HG03159 (cell line): ENCODE measurements at regions not wholly inside any gene's neighbourhood (a gene's known extent, or its start where the extent isn't known, plus 50 kb on each side); places are given as distances from the start of the nearest gene placed in this dataset.
"Not testable (repeated sequence)": the region's sequence is repeated elsewhere in the genome, so short reads cannot be mapped to it uniquely, and the experiment has no call there.

Source experiments
- ATAC-seq: cut with Tn5 transposase; IDR thresholded peaks from one replicate; pipeline ENCODE4 v1.9.1; 2021; ENCODE audit warnings: mild to moderate bottlenecking, moderate library complexity; ENCODE audit not compliant: unreplicated experiment

DNA sequence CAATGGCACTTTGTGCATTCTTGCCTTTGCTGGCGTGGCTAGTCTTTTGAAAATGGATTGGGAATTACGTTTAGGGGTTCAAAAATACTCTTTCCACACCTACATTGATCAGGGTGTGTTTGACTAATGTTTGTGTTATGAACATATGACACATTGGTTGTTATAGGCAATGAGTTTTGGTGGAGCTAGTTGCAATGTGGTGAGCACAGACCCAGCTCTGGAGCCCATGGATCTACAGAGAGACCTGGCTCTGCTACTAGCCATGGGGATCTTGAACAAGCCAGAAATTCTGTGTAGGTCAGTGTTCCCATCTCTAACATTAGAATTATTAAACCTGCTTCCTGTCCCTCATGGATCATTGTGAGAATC, 222.4 kb upstream of the UBL3 start:
- ATAC-seq, result no peak

DNA sequence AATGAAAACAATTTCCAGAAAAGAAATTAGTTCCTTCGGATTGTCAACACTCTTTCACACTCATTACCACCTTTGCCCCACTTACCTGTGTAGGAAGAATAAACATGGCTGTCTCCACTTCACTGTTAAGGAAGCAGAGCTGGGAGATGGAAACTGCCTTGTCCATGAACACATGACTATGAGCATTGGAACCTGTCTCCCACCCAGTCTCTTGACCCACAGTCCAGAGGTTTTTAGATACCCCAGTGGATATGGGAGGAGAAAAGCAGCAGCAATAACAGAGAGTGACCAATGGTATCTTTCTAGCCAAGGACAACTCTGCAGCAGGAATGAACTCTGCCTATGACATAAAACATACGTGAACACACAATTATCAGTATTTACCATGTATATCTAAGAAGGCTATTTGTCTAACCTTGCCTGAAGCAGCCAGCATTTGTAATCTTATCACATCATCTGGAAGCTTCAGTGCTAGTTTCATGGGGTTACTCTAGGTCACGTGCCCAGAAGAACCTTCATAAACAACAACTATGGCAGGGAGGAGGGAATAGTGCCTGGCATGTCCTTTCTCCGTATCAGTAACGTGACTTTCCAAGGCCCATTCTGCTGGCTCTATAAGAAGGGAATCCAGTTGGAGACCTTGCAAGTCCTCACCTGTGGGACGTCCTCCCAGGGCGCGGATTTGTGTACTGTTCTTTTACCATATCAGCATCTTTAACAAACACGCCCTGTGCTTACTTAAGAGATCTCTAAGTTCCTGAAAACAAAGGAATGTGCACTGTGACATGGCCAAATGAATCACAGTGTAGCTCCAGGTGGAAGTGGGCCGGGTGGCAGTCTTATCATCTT, 221.8 kb upstream of the UBL3 start:
- ATAC-seq, result no peak

DNA sequence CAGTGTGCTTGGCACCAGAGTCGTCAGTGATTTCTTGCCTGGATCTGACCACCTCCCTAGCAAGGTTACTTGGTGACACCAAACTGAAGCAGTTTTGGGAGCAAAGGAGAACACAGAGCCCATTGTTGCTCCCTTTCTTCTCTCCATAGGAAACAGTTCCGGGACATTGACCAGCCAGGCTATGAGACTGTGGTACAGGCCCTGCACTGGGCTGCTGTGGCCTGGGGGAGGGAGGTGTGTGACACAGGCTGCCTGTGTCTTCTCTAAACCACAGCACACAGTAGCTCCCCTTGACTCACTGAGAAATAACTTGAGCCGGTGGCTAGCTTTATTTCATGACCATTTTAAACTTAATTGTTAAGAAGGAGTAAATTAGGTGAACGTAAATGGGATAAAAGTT, 214.8 kb upstream of the UBL3 start:
- ATAC-seq, result no peak

DNA sequence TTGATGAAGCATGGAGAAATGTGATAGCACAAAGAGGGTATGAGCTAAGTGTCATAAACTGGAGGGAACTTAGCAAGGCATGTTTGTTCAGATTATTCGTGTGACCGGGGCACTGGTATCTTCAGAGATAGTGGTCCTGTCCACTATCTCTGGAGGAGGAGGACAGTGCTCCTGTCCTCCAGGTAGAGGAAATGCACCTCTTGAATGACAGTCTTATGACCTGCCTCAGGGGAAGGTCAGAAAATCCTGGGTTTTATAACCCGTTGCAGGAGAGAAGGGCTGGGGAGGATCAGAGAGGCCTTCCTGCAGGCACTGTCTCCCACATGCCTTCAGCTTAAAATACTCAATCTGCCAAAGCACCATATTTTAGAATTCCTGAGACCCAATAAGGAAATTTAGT, 213.5 kb upstream of the UBL3 start:
- ATAC-seq, result no peak

DNA sequence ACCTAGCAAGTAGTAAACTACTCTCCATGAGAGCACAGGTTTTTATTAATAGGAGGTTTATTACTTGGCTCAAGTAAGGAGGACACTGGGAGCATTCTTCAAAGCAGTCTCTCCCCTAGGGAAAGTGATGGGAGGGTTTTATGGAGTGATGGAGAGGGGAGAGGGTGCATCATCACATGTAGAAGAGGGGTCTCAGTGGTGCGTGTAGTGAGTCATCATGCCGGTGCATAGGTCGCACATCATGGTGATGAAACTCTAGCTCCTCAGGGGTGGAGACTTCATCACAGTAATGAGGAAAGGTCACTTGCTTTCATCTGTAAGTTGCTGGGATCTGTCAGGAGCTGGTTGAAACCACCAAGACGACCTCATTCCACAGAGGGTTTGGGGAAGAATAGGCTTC, 210.8 kb upstream of the UBL3 start:
- ATAC-seq, result no peak

DNA sequence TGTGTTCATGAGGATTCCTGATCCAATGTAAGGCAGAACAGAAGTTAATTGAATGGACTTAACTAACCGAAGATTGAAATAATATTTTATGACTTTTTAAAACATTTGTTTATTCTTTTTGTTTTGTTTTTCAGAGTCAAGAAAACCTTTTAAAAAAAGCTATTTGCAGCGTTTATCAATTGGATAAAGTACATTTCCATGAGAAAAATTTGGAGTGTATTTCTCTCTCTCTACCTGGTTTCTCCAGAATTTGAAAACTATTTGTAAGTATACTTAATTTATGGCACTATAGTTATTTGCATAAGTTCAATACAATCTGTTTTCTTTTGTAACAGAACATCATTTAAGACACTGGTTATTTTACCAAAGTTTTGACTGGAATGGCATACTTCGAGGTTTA, 208.0 kb upstream of the UBL3 start:
- ATAC-seq, result no peak

DNA sequence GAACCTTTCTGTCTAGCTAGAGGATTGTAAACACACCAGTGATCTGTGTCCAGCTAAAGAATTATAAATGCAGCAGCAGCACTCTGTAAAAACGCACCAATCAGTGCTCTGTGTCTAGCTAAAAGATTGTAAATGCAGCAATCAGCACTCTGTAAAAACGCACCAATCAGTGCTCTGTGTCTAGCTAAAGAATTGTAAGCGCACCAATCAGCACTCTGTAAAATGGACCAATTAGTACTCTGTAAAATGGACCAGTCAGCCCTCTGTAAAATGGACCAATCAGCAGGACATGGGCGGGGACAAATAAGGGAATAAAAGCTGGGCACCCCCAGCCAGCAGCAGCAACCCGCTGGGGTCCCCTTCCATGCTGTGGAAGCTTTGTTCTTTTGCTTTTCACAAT, 204.1 kb upstream of the UBL3 start:
- not testable (repeated sequence) for ATAC-seq

DNA sequence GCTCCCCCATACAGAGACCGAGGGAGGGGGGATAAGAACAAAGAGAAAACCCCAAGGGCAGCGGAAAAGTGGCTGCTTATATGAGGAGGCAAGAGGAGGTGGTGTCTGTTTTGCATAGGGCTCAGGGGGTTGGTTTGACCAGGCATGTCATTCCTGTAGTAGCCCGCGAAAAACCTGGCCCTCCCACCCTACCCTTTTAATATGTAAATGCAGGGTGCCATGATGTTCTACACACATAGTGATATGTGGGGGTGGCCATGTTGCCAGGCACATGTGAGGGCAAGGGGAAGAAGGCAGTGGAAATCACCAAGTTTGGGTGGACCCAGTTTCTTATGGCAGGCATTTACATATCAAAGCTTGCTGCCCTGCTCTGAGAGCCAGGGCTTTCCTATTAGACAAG, 203.5 kb upstream of the UBL3 start:
- no peak for ATAC-seq

DNA sequence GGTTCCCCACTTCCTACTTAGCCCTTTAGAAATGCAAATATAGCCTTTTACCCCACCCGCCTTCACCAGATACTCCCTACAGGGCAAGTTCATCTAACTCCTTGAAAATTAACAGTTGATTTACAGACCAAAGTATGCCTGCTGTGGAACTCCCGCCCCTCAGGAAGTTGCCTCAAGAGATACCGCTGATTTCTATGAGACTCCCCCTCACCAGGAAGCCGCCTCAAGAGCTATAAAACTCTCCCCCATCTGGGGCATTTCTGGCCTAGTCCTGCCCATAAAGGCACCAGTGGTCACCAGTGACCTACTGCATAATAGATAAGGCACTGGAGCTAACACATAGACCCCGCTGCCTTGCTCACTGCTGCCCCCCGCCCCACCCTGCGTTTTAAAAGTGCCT, 201.7 kb upstream of the UBL3 start:
- ATAC-seq, result no peak

DNA sequence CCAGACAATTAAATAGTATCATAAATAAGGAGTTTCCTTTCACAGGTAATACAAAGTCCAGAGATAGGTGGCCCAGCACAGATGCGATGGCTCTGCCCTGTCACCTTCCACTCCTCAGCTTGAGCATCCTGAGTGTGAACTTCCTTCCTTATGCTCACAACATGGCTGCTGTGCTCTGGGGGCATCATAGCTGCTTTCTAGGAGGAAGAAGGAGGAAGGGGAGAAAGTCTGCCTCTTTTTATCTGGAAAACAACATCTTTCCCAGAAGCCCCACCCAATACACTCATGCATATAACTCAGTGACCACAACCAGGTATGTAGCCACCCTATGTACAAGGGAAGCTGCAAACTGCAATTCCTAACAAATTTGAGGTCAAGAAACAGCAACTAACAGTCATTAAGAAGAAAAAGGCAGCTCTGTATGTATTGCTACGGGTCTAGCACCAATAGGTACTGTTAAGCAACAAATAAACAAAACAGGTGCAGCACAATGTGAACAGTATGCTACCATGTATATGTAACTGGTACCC, 201.2 kb upstream of the UBL3 start:
- no peak for ATAC-seq

DNA sequence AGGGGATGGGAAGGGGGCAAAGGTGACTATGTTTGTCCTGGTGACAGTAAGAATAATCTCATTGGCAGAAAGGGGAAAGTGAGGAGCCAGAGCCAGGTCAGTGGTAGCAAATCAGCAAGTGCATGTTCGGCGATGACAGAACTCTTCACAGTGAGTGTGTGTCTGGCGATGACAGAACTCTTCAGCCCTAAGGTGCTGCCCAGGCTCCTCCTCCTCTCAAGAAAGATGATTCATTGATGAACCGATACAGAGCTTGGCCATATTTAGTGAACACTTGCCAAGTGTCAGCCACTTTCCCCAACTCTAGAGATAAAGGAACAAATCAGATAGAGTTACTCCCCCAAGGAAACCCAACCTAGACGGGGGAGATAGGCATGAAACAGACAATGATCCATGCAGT, 199.3 kb upstream of the UBL3 start:
- ATAC-seq, result no peak

DNA sequence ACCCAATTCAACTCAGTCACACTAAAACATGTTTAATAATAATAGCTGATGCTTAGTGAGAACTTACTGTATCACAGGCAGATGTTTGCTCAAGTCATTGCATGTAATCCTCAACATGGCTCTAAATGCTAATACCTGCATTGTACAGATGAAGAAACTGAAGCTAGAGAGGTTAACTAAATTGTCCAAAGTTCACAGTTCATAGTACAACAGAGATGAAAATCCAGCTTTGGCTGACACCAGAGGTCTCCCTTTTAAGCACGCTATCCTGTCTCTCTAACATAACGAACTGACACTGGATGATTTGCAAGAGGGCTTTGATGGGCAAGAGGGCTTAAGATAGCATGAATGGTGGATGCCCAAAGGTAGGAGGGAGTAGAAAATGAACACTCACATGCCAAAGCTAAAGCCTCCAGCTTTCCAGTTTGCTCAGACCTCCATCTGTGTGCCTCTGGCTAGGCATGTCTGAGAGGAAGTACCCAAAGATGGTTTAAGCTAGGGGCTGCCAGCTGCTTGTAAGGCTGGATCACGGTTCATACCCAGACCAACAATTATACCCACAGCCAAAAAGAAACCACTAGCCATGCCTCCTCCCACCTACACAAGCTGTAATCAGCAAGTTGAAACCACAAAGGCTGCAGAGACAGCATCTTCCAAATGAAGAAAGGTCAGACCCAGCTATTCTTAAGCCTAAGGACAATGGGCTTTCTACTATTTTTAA, 196.9 kb upstream of the UBL3 start:
- ATAC-seq, result no peak

DNA sequence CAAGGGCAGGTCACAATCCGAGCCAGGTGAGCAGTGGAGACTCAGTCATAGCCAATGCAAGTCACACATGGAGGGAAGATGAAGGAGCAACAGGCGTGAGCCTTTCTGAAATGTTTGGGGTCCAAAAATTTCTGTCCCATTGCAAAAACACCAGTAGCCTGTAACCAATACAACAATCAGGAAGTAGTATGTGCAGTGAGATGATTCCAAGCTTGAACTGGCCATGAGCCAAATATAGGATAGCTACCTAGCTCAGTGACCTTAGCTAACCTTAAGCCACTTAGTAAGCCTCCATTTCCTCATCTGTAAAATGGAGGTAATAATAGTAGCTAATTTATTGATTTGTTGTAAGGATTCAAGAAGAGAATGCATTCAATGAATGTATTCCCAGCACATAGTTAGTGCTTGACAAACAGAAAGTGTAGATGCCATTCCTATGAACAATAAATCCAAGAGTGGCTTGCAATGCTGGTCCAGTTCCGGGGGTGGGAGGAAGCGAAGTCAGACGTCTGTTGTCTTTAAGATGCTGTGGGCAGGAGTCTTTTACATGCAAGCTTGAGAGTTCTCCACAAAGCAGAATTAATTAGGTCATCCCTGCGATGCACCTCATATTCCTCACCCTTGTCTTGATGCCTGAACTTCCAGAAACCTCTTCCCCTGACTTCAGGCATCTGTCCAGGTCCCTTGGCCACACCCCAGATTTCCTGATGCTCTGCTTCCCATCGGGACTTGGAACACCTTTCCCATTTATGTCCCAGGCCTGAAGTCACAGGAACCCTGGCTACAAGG, 195.7 kb upstream of the UBL3 start:
- no peak for ATAC-seq

DNA sequence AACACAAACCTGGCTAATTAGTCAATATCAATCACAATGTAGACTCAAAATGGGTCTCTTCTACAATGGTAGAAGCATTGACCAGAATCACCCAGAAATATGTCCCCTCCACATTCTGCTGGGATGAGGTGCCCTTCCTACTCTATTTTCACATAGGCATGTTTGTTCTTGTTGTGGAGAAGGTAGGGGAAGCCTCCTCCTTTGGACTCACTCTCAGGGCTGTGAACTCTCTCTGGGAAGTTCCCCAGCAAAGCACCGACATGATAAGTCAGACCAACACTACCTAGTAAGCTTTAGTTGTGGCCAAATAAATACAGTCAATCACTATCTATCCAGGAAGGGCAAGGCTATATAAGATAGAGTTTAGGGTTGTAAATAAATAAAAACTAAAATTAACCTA, 194.5 kb upstream of the UBL3 start:
- no peak for ATAC-seq

DNA sequence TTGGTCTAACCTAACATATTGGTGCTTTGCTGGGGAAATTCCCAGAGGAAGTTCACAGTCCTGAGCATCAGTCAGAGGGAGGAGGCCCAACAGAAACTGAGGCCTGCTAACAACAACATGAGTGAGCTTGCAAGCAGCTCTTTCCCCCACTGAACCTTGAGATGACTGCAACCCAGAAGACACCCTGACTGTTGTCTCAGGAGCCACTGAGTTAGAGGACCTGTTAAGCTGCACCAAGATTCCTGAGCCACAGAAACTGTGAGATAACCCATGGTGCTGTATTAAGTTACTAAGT, 193.2 kb upstream of the UBL3 start:
- no peak for ATAC-seq

DNA sequence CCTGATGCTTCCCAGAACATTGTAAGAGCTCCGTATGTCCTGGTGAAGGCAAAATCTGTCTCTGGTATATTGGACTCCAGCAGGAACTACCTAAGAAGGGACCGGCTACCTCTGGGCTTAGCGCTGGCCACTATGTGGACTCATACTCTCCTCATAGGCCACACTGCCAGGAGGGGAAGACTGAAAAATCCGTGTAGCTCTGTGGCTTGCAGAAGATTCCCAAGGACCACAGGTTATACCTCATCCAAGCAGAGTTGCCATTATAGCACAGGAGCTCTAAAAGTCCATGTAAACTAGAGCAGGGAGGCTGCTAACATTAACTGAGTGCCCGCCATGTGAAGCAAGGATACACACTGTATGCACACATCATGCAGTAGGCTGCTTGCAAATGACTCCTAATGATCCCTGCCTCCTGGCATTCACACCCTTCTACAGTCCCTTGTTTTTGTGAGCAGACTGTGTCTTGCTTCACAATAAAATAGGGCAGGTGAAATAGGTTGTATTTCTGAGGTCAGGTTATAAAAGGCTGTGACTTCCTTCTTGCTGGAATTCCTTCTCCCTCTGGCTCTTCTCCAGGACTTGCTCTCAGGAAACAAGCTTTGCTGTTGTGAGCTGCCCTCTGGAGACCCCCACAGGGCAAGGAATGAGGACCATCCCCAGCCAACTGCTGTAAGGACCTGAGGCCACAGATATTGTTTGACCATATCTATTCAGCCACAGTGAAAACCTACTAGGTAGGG, 192.6 kb upstream of the UBL3 start:
- ATAC-seq, result no peak

DNA sequence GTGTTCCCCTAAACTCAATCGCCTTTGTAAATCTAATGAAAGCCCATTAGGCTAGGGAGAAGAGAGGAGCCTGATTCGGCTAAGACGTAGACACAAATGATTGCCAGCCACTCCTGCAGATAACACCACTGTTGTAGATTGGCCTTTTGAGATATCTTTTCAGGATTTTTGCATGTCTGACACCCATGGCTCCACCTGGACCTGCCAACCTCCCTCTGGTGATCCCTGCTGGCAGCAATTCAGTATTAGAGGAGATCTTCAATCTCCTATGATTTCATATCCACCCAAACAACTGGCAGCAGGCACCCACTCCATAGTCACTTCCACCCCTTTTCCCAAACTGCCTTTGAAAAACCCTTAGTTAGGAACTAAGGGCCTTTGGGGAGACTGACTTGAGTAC, 191.9 kb upstream of the UBL3 start:
- no peak for ATAC-seq

DNA sequence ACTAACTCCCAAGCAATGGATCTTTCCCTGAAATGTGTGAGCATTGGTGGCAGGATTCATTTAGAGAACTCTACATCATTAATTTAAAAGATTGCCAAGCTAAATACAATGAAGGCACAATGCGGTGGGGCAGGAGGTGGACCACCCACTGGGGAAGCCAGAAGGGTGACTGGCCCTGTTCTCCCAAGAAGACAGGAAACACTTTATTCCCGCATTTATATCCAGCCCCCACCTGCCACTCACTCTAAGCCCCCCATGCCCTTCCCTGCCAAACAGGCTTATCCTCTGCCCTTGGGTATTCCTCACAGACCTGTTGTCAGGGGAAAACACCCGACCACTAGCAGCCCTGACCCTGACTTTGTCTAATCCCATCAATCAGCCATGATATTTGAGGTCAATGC, 189.1 kb upstream of the UBL3 start:
- no peak for ATAC-seq

DNA sequence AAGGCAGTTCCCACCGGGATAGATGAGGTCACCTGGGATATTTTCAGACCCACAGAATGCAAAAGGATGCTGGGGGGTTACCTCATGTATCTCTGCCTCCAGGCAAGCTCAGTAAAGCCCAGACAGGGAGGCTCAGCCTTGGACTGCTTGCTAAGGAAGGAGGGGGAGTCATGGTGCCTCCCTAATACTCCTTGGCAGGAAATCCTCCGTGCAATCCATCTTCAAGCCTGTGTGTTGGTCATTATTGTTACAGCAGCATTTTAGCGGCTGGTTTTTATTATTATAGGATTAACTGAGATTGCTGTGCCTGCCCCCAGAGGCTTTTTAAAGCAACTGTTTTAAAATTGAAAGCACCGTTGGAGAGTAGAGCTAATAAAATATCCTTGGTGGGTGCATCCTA, 188.5 kb upstream of the UBL3 start:
- no peak for ATAC-seq

DNA sequence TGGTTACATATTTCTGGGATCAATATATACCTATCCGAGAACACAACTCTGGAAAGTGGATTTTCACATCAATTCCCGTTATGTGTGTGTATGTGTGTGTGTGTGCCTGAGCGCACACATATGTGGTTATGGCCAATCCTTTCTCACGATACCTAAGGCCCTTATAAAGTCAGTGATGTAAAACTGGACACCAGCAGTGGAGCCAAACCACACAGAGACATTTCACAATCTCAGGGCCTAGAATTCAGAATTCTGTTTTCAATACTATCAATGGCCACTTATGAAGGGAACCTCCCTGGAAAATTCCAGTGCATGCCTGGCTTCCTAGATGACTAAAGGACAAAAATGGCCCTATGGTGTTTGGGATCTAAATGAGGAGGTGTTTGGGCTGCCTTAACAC, 187.3 kb upstream of the UBL3 start:
- no peak for ATAC-seq

DNA sequence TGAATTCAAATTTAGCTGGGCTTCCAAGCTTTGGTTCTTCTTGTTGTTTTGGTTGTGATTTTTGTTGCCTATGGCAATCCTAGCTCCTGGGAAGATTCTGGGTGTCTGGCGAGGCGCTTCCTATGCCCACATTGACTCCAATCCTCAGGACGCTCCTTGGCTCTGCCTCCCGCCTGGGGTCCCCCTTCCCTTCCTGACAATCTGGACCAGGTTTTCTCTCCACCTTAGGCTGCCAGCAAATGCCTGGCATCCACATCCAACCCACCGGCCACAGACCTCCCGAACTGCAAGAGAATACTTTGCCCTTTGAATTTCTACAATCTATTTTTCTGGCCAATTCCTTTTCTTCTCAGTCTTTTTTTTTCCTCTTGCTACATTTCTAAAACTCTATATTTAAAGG, 186.9 kb upstream of the UBL3 start:
- no peak for ATAC-seq
